Activated T-cell treated with anti-CD3 and anti-CD28 coated beads, Interleukin-2, amount 50 U/mL, for 24 hours (primary cell): ENCODE measurements at regions not wholly inside any gene's neighbourhood (a gene's known extent, or its start where the extent isn't known, plus 50 kb on each side); places are given as distances from the start of the nearest gene placed in this dataset.
A peak's percentile ranks its signal among the peaks of the same experiment; 100 is the strongest.
"Not testable (repeated sequence)": the region's sequence is repeated elsewhere in the genome, so short reads cannot be mapped to it uniquely, and the experiment has no call there.

ENCODE experiments used
- DNase-seq: peaks from one replicate; pipeline ENCODE4 v3.0.0-alpha.2; 2020
- H3K27ac Mint-ChIP-seq: 2 replicates; pipeline ENCODE4 v1.8.0; 2020; ENCODE audit warnings: mild to moderate bottlenecking, mixed read lengths
- H3K27me3 Mint-ChIP-seq: 2 replicates; pipeline ENCODE4 v1.8.0; 2020; ENCODE audit warnings: mixed read lengths
- H3K36me3 Mint-ChIP-seq: 2 replicates; pipeline ENCODE4 v1.8.0; 2020; ENCODE audit warnings: low read depth, mixed read lengths
- H3K4me1 Mint-ChIP-seq: 2 replicates; pipeline ENCODE4 v1.8.0; 2020; ENCODE audit warnings: low read depth, mixed read lengths
- H3K4me3 Mint-ChIP-seq: 2 replicates; pipeline ENCODE4 v1.8.0; 2020; ENCODE audit warnings: mild to moderate bottlenecking, moderate library complexity, mixed read lengths
- H3K9me3 Mint-ChIP-seq: 2 replicates; pipeline ENCODE4 v1.8.0; 2020; ENCODE audit warnings: mixed read lengths

DNA sequence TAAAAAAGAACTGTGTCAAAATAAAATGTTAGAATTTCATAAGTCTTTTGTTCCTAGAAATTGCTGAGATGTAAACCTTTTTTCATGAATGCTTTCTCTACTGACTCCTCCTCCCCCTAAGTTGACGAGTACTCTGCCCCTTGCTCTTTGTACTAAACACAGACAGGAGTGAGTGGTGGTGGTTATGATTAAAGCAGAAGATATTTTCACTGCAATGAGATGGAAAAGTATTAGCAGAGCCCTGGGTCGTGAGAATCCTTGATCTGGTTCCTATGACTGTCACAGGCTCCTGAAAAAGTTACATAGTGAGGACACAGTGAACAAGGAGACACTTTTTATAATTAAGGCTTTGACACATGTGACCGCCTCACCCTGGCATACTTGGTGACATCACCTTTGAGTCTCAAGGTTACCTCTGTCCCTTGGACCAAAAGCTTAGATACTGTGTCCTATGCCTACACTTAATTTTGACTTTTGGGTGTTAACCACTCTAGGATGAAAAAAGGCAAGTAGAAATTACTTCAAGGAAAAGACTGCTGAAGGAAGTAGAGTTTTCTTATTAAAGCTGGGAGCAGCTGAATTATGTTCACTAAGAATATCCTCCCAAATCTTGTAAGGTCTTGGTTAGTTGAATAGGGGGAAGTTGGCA, 130.4 kb upstream of the LYSMD4 start:
- Mint-ChIP-seq H3K4me3 (no peak overlapping the region), H3K4me1 (no peaks in the 10 kb centered on the region), H3K27me3 (no peaks in the 10 kb centered on the region), H3K9me3 (no peaks in the 10 kb centered on the region), H3K27ac (no peak overlapping the region), H3K36me3 (no peaks in the 10 kb centered on the region)
- DNase-seq: no peak

DNA sequence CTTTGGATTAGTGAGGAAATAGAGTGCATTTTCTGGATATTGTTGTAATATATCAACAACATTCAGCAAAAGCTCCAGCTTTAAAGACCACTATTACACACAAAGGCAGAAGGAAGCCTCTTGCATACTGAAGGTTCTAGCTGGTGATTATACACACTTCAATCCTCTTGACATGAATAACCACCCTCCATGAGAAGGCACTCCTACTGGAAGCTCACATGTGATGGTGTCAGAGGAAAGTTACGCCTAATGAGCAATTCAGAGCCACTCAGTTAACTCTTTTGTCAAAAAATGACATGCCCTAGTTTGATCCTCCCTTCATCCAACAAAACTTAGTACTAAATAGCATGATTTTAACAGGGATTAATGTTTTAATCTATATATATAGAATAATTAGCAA, 124.6 kb upstream of the LYSMD4 start:
- Mint-ChIP-seq H3K27me3 (no peaks in the 10 kb centered on the region), H3K4me1 (no peaks in the 10 kb centered on the region), H3K36me3 (peaks cover 2% of the 10 kb centered on the region), H3K9me3 (no peaks in the 10 kb centered on the region), H3K27ac (no peak overlapping the region), H3K4me3 (no peak overlapping the region)
- DNase-seq: no peak

DNA sequence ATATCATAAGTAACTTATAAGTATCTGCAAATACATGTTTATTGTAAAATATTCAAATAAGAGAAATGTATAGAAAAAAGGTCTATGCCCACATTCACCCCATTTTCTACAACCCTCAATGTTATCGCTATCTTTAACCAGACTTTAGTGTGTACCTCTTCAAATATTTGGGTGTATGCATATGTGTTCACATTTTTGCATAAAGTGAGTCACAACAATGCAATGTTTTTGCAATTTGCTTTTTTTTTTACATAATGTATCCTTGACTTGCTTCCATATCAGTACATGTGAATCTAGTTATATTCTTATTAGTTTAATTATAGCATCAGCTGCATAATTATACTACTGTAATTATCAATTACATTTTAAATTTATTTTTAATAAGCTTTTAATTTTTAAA, 117.3 kb upstream of the LYSMD4 start:
- no peak for DNase-seq
- no peak overlapping the region for H3K27ac Mint-ChIP-seq
- no peaks in the 10 kb centered on the region for H3K27me3 Mint-ChIP-seq
- peaks cover 12% of the 10 kb centered on the region for H3K4me1 Mint-ChIP-seq
- H3K36me3 Mint-ChIP-seq: peaks cover 9% of the 10 kb centered on the region
- H3K9me3 Mint-ChIP-seq: no peaks in the 10 kb centered on the region
- H3K4me3 Mint-ChIP-seq: no peak overlapping the region

DNA sequence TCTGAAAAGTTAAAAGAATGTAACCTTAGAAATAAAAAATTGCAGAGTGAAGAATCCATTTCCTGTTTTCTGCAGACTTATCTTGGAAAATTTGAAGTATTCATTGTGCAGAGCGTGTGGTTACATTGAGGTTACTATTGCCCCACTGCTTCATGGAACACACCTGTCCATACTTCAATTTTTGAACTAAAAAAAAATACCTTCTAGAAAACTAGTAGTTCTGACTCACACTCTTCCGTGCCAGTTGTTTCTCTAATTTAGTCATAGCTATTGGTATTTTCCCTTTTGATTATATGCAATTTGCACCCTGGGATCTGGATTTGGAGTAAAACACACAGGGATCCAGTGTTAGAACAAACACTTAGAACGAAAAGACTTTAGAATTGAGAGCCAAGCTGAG, 111.8 kb upstream of the LYSMD4 start:
- H3K4me1 Mint-ChIP-seq: peaks cover 47% of the 10 kb centered on the region
- peaks cover 9% of the 10 kb centered on the region for H3K36me3 Mint-ChIP-seq
- H3K9me3 Mint-ChIP-seq: no peaks in the 10 kb centered on the region
- DNase-seq: no peak
- H3K27ac Mint-ChIP-seq: peak overlapping the region; percentile 90
- H3K4me3 Mint-ChIP-seq: no peak overlapping the region
- no peaks in the 10 kb centered on the region for H3K27me3 Mint-ChIP-seq

DNA sequence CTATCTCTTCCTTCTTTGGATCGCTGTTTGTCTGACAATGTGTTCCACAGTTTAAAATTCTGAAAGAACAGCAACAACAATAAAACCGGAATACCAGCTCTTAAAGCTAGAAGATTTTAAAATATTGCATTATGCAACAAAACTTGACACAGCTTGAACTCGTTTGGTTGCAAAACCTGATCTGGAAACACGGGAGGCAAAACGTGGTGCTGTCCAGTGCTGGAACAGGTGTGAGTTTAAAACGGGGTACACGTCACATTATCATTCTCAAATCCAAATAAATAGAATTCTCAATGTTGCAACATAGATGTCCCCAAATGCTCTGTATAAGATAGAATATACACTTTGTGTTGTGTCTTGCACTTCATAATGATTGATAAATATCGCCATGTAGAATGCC, 110.9 kb upstream of the LYSMD4 start:
- H3K9me3 Mint-ChIP-seq: no peaks in the 10 kb centered on the region
- no peaks in the 10 kb centered on the region for H3K27me3 Mint-ChIP-seq
- no peak overlapping the region for H3K4me3 Mint-ChIP-seq
- H3K27ac Mint-ChIP-seq: peak overlapping the region; percentile 90
- H3K36me3 Mint-ChIP-seq: peaks cover 17% of the 10 kb centered on the region
- H3K4me1 Mint-ChIP-seq: peaks cover 47% of the 10 kb centered on the region
- DNase-seq: no peak

DNA sequence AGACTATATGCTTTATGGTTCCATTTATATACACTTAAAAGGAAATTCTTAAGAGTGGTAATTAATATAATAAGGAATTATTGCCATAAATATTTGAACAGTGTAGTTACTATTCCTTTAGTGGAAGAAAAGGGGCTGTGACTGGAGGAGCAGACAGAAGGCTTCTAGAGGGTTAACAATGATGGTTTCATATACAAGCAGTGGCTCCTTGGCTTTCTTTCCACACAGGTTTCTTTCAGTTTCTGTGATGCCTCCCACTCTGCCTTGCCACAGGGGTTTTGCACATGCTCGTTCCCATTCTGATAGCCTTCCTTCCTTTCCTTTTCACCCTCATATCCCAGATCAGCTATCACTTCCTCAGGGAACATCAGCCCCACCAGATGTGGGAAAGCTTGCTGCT, 108.8 kb upstream of the LYSMD4 start:
- no peaks in the 10 kb centered on the region for H3K9me3 Mint-ChIP-seq
- DNase-seq: no peak
- H3K4me1 Mint-ChIP-seq: peaks cover 45% of the 10 kb centered on the region

DNA sequence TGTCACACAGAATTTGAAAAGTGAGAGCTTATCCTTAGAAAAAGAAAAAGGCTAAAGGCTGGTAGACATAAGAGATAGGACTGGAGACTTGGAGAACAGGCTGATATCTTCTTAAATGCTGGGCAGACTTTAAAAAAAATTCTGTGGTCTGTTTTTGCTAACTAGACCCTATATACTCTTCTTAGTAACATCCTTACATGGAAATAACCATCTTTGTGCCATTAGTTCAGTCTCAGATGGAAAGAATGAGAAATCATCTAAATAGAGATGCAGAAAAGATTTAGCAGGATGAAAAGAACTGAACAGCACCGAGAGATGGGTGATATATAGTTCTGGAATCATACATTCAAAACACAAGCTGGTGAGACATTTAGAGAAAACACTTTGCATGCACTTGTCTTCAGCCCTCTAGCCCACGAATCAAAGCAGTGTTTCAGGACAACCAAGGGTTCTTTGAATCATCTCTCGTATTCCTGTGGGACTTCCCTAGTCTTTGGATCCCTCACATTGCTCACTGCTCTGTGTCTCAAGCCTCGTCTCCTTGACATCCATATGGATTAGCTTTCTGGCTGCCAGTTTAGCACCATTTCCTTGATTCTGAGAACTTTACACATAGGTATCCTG, 93.0 kb upstream of the LYSMD4 start:
- H3K4me1 Mint-ChIP-seq: peaks cover 43% of the 10 kb centered on the region
- peak overlapping the region; percentile 19 for H3K4me3 Mint-ChIP-seq
- peaks cover 14% of the 10 kb centered on the region for H3K9me3 Mint-ChIP-seq
- H3K36me3 Mint-ChIP-seq: peaks cover 79% of the 10 kb centered on the region
- H3K27me3 Mint-ChIP-seq: no peaks in the 10 kb centered on the region
- H3K27ac Mint-ChIP-seq: peak overlapping the region; percentile 93
- DNase-seq: no peak

More for the DNA sequence above, 108.8 kb upstream of the LYSMD4 start:
- Mint-ChIP-seq H3K27ac (peak overlapping the region; percentile 85), H3K36me3 (peaks cover 28% of the 10 kb centered on the region), H3K27me3 (no peaks in the 10 kb centered on the region), H3K4me3 (no peak overlapping the region)

DNA sequence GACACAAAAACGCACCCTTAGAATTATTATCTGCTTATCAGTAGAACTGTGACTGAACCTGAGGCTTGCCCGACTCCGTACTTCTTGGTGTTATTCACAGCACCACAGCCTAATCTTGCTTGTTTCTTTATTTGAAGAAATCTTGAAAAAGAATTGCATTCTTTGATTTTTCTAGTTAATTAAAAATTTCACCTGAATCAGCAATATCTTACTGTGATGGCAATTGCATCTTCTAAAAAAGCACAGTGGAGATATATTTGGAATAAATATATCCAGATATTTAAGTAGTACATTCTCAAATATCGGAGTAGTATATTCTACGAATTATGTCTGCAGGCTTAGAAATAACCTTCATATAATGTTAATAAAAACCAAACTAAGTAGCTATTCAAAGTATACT, 90.1 kb upstream of the LYSMD4 start:
- peaks cover 9% of the 10 kb centered on the region for H3K9me3 Mint-ChIP-seq
- no peak overlapping the region for H3K4me3 Mint-ChIP-seq
- no peak for DNase-seq
- peaks cover 77% of the 10 kb centered on the region for H3K36me3 Mint-ChIP-seq
- peaks cover 41% of the 10 kb centered on the region for H3K4me1 Mint-ChIP-seq
- H3K27me3 Mint-ChIP-seq: no peaks in the 10 kb centered on the region
- H3K27ac Mint-ChIP-seq: no peak overlapping the region

DNA sequence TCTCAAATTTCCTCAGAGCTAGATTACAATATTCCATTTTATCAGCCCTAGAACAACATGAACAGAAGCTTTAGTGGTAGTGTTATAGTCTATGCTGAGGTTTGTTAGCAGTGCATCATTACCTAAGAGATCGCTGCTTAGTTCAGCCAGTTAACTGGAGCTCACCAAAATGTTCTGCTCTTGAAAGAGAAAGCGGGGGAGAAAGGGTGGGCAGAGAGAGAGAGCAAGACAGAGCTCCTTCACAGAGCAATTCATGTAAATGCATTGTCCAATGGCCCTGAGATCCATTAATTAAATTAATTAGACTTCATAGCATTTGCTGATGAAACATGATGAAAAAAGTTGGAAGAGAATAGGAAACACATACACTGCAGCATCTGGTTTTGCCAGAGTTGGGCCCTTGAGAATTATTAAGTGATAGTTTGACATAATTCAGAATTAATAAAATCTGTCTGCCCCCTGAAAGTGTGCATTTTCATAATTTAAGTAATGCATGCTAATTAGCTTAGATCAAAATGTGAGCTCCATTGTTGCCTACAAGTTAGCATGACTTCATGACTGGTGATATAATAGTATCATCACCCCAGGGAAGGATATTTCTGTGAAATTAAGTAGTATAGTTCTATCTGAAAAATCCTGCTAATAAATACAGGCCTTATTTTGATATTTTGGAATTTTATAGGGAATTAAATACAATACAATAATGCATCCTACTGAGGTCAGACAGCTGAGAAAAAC, 86.9 kb upstream of the LYSMD4 start:
- peaks cover 79% of the 10 kb centered on the region for H3K36me3 Mint-ChIP-seq
- H3K4me1 Mint-ChIP-seq: peaks cover 24% of the 10 kb centered on the region
- H3K27ac Mint-ChIP-seq: no peak overlapping the region
- no peak for DNase-seq
- no peaks in the 10 kb centered on the region for H3K27me3 Mint-ChIP-seq
- H3K9me3 Mint-ChIP-seq: peaks cover 3% of the 10 kb centered on the region
- no peak overlapping the region for H3K4me3 Mint-ChIP-seq

DNA sequence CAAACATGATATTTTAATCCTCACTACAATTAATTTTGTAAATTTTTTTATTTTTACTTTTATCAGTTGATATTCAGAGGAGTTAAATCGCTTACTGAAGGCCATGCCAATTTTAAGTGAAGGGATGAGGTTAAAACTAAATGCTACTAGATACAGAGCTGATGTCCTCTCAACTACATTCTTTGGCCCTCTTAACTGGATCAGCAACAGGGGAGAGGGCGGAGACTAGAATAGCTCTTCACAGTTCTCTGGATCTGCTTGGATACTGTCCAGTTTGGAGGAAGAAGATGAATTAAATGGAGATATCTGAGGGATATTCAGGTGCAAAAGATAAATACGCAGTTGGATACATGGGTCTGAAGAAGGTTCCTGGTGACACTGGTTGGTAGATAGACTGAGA, 85.6 kb upstream of the LYSMD4 start:
- Mint-ChIP-seq H3K9me3 (no peaks in the 10 kb centered on the region), H3K27me3 (no peaks in the 10 kb centered on the region), H3K27ac (no peak overlapping the region), H3K36me3 (peaks cover 76% of the 10 kb centered on the region), H3K4me3 (no peak overlapping the region), H3K4me1 (peaks cover 13% of the 10 kb centered on the region)
- DNase-seq: no peak

DNA sequence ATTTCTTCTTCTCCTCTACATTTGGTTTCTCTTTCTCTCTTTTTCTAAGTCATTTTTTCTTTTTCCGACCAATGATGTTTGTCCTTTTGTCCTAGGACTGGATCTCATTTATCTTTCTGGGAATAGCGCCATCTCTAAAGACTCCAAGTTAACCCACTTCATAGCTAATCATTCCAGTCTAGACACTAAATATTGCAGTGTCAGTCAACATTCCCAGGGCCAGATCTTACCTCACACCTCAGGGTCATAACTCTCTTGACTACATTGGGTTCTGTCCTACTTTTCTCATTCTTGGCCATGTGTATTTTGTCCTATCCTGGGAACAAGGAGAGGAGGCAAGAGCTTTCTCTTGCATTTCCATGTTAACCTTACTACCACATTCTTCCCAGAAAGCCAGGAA, 83.6 kb upstream of the LYSMD4 start:
- not testable (repeated sequence) for H3K4me3 Mint-ChIP-seq, H3K9me3 Mint-ChIP-seq, DNase-seq, H3K27ac Mint-ChIP-seq, H3K27me3 Mint-ChIP-seq
- peaks cover 82% of the 10 kb centered on the region for H3K36me3 Mint-ChIP-seq
- H3K4me1 Mint-ChIP-seq: peaks cover 17% of the 10 kb centered on the region

DNA sequence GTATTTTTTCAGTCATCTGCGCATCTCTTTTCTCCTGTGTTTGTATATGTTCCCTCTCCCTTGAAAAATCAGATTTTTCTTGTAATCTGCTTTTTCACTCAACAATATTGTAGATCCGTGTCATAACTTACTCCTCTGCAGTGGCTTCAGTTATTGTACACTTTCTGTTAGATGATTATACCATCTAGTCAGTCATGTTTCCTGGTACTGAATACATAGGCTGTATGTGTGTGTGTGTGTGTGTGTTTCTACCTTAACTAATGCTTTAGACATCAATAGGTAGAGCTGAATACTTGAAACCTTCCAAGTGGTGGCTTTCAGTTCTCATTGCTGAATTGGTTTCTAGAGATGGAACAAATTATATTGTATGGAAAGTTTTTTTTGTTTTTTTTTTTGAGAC, 77.4 kb upstream of the LYSMD4 start:
- H3K4me1 Mint-ChIP-seq: peaks cover 31% of the 10 kb centered on the region
- H3K36me3 Mint-ChIP-seq: peaks cover 57% of the 10 kb centered on the region
- peak overlapping the region; percentile 62 for H3K4me3 Mint-ChIP-seq
- not testable (repeated sequence) for H3K27me3 Mint-ChIP-seq, DNase-seq, H3K9me3 Mint-ChIP-seq
- peak overlapping the region; percentile 91 for H3K27ac Mint-ChIP-seq

DNA sequence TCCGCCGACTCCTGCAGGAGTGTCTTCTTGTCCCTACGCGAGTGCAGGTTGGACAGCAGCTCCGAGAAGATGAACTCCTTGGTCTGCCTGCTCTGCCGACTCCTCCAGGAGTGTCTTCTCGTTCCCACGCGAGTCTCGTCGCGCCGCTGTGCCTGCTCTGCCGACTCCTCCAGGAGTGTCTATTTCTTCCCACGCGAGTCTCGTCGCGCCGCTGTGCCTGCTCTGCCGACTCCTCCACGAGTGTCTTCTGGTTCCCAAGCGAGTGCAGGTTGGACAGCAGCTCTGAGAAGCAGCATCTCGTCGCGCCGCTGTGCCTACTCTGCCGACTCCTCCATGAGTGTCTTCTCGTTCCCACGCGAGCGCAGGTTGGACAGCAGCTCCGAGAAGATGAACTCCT, 66.6 kb upstream of the LYSMD4 start:
- H3K27ac Mint-ChIP-seq, DNase-seq: not testable (repeated sequence)

DNA sequence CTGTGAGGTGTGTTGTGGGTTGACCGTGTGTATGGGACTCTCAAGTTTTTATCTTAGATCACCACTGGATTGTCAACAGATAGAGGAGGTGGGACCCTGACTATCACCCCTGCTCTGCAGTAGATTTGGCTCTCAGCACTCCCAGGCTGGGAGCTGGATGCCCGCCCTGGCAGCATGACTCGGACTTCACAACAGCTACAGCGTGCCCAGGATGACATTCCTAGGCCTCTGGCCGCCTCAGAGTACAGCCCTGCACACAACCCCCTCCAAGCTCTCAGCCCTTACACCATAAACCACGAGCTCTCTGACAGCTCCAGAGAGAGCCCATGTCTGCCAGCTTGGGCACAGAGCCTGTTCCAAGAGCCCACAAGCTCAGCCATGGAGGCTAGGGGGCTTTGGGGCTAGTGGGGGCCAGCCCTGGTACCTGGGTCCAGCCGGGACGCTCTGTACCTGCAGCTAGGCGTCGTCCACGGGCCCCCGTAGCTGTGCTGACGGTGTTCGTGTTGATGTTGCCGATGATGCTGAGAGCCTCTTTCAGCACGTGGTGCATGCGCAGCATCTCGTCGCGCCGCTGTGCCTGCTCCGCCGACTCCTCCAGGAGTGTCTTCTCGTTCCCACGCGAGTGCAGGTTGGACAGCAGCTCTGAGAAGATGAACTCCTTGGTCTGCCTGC, 66.1 kb upstream of the LYSMD4 start:
- DNase-seq, H3K4me1 Mint-ChIP-seq, H3K9me3 Mint-ChIP-seq, H3K27me3 Mint-ChIP-seq, H3K27ac Mint-ChIP-seq, H3K36me3 Mint-ChIP-seq, H3K4me3 Mint-ChIP-seq: not testable (repeated sequence)

More for the DNA sequence above, 66.6 kb upstream of the LYSMD4 start:
- not testable (repeated sequence) for H3K36me3 Mint-ChIP-seq, H3K9me3 Mint-ChIP-seq, H3K27me3 Mint-ChIP-seq, H3K4me3 Mint-ChIP-seq, H3K4me1 Mint-ChIP-seq
